ENCODE measurements at regions not wholly inside any gene's neighbourhood (a gene's known extent, or its start where the extent isn't known, plus 50 kb on each side); places are given as distances from the start of the nearest gene placed in this dataset.

DNA sequence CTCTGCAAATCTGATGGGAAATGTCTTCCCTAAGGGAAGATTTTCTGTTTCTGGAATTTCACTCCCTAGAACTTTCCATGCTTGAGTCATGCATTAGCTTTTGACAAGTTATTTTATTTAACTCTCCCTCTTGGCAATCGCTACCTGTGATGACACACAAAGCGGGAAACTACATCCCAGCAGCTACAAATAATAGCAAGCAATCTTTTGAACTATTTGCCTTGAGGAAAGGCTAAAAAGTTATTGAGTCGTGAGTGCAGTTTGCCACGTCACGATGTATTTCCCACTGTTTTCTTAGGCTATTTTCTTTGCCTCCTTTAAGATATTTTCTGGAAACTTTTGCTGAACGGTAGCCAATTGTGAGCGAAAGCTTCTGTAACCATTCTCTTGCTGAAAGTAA lies 353.3 kb upstream of the HTR2A start:
- Histone ChIP-seq H3K27me3 (ENCODE audit: control insufficient read depth, insufficient read depth, low read length) (no peaks in the 10 kb centered on the region), H3K36me3 (ENCODE audit: control insufficient read depth, insufficient read depth, low read length) (no peaks in the 10 kb centered on the region), H3K4me3 (ENCODE audit: low read depth, low read length) (no peak overlapping the region)
- FAIRE-seq (no peak), DNase-seq (ENCODE audit: low read depth) (peak; percentile 9)
- TF ChIP-seq, protein P1, sequence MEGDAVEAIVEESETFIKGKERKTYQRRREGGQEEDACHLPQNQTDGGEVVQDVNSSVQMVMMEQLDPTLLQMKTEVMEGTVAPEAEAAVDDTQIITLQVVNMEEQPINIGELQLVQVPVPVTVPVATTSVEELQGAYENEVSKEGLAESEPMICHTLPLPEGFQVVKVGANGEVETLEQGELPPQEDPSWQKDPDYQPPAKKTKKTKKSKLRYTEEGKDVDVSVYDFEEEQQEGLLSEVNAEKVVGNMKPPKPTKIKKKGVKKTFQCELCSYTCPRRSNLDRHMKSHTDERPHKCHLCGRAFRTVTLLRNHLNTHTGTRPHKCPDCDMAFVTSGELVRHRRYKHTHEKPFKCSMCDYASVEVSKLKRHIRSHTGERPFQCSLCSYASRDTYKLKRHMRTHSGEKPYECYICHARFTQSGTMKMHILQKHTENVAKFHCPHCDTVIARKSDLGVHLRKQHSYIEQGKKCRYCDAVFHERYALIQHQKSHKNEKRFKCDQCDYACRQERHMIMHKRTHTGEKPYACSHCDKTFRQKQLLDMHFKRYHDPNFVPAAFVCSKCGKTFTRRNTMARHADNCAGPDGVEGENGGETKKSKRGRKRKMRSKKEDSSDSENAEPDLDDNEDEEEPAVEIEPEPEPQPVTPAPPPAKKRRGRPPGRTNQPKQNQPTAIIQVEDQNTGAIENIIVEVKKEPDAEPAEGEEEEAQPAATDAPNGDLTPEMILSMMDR (IDR thresholded peaks at IDR 0.05; ENCODE audit: insufficient read depth, low read length, severe bottlenecking): no peak

DNA sequence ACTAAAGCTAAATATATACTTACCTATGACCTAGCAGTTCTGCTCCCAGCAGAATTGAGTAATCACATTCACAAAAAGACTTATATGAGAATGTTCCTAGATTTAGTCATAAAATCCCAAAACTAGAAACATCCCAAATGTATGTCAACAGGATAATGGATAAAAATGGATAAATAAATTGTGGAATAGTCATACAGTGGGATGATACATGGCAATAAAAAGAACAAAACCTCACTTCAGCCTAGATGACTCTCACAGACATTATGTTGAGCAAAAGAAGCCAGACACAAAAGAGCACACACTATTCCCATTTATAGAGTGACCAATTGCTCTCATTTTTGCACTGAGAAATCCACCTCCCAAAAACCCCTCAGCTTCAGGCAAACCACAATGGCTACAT lies 352.4 kb upstream of the HTR2A start:
- H3K36me3 ChIP-seq (ENCODE audit: control insufficient read depth, insufficient read depth, low read length): no peaks in the 10 kb centered on the region
- no peak overlapping the region for H3K4me3 ChIP-seq (ENCODE audit: low read depth, low read length)
- TF ChIP-seq, protein P1 (IDR thresholded peaks at IDR 0.05; ENCODE audit: insufficient read depth, low read length, severe bottlenecking): no peak
- no peaks in the 10 kb centered on the region for H3K27me3 ChIP-seq (ENCODE audit: control insufficient read depth, insufficient read depth, low read length)
- no peak for FAIRE-seq
- no peak for DNase-seq (ENCODE audit: low read depth)

DNA sequence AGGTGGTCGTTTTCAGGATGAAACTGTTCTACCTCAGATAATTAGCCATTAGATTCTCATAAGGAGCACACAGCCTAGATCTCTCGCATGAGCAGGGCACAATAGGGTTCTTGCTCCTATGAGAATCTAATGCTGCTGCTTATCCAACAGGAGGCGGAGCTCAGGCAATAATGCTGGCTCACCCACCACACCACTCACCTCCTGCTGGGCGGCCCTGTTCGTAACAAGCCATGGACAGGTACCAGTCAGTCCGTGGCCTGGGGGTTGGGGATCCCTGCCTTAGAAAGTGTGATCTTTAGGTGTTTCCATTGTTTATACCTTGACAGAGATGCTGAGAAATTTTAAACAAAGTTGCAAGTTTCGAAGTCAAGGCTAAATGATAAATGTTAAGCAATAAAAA lies 344.6 kb upstream of the HTR2A start:
- no peak for FAIRE-seq
- no peak for DNase-seq (ENCODE audit: low read depth)

DNA sequence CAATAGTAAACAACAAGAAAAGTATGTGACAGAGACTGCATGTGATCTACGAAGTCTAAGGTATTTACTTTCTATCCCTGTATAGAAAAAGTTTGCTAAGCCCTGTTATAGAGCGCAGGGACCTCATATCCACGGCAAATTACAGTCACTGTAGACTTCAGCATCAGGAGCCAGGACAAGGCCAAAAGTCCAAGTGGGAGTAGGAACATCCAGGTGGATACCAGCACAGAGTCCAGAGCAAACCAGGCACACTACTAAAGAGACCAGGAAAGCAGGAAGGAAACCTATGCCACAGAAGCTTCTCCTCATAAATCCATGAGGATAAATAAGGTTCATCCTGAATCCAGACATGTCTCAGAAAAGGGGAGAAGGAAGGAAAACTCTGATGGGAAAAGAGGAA lies 342.2 kb upstream of the HTR2A start:
- no peaks in the 10 kb centered on the region for H3K36me3 ChIP-seq (ENCODE audit: control insufficient read depth, insufficient read depth, low read length)
- no peak for FAIRE-seq
- no peaks in the 10 kb centered on the region for H3K27me3 ChIP-seq (ENCODE audit: control insufficient read depth, insufficient read depth, low read length)
- no peak for DNase-seq (ENCODE audit: low read depth)
- TF ChIP-seq, protein P1 (IDR thresholded peaks at IDR 0.05; ENCODE audit: insufficient read depth, low read length, severe bottlenecking): no peak
- H3K4me3 ChIP-seq (ENCODE audit: low read depth, low read length): no peak overlapping the region

More for the DNA sequence above, 344.6 kb upstream of the HTR2A start:
- H3K4me3 ChIP-seq (ENCODE audit: low read depth, low read length): no peak overlapping the region
- TF ChIP-seq, protein P1 (IDR thresholded peaks at IDR 0.05; ENCODE audit: insufficient read depth, low read length, severe bottlenecking): no peak
- H3K27me3 ChIP-seq (ENCODE audit: control insufficient read depth, insufficient read depth, low read length): no peaks in the 10 kb centered on the region
- no peaks in the 10 kb centered on the region for H3K36me3 ChIP-seq (ENCODE audit: control insufficient read depth, insufficient read depth, low read length)

DNA sequence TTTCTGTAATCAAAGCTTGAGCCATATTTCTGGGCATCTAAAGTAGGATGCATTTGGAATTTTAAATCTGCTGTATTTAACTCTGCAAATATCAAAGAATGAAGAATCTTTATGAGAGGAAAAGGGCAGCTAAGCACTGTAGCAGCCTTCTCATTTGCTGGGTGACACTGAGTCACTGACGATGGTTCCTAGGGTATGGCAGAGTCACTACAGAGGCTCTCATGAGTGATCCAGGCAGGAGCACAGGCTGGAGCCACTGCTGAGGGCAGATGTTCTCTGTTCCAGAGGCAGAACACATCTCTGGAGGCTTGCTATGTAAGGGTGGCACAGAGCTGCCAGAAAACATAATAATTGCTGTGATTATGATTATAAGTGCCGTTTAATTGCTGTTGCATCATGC lies 340.7 kb upstream of the HTR2A start:
- DNase-seq (ENCODE audit: low read depth): no peak
- Histone ChIP-seq H3K27me3 (ENCODE audit: control insufficient read depth, insufficient read depth, low read length) (no peaks in the 10 kb centered on the region), H3K36me3 (ENCODE audit: control insufficient read depth, insufficient read depth, low read length) (no peaks in the 10 kb centered on the region), H3K4me3 (ENCODE audit: low read depth, low read length) (no peak overlapping the region)
- no peak for FAIRE-seq
- TF ChIP-seq, protein P1 (IDR thresholded peaks at IDR 0.05; ENCODE audit: insufficient read depth, low read length, severe bottlenecking): no peak

DNA sequence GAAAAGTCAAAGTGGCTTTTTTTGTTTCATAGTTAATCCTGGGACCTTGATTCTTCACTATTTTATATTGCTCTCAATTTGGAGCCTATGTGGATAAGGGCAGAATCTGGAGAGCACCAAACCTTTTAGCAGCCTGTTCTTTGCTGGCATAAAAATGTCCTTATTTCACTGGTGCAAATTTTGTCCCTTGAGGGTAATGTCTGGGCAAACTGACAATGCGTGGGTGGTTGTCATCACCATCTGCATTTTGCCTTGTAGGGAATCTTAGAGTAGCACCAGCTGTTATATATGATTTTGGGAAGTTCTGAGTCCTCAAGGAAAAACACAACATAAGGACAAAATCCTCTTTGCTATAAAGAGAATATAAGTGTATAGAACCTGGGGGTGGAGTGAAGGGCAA lies 336.9 kb upstream of the HTR2A start:
- DNase-seq (ENCODE audit: low read depth): no peak
- TF ChIP-seq, protein P1 (IDR thresholded peaks at IDR 0.05; ENCODE audit: insufficient read depth, low read length, severe bottlenecking): no peak
- Histone ChIP-seq H3K27me3 (ENCODE audit: control insufficient read depth, insufficient read depth, low read length) (no peaks in the 10 kb centered on the region), H3K36me3 (ENCODE audit: control insufficient read depth, insufficient read depth, low read length) (no peaks in the 10 kb centered on the region), H3K4me3 (ENCODE audit: low read depth, low read length) (no peak overlapping the region)
- FAIRE-seq: no peak
